GM10248 (cell line): ENCODE measurements at regions not wholly inside any gene's neighbourhood (a gene's known extent, or its start where the extent isn't known, plus 50 kb on each side); places are given as distances from the start of the nearest gene placed in this dataset.
"Not testable (repeated sequence)": the region's sequence is repeated elsewhere in the genome, so short reads cannot be mapped to it uniquely, and the experiment has no call there.

Experiments used
- CTCF ChIA-PET: fragments of 300-600 bp; sonication (Branson Sonifier 250); formaldehyde crosslinking; extraction: SDS; loops from one replicate; lab custom pipeline; 2021; ENCODE audit warnings: antibody characterized with exemption; lab: Yijun Ruan, JAX
- POLR2A ChIA-PET: fragments of 350-650 bp; sonication (Branson Sonifier 250); formaldehyde crosslinking; extraction: SDS; loops from one replicate; lab custom pipeline; 2020; ENCODE audit warnings: antibody characterized with exemption; lab: Yijun Ruan, JAX
- DNase-seq: peaks from one replicate; pipeline ENCODE4 v3.0.0; 2012; ENCODE audit errors: extremely low spot score
- CTCF ChIP-seq: IDR thresholded peaks from 2 replicates; pipeline ENCODE4 v1.5.1; 2012; ENCODE audit warnings: mild to moderate bottlenecking, low read depth; ENCODE audit errors: extremely low read depth, missing control alignments, control extremely low read depth

GRCh38 chr5:174575043-174575442 is 149.3 kb upstream of the MSX2 start:
- ChIA-PET POLR2A (no interaction called here), CTCF (interaction anchor here (2.0 kb wide), 1 partner anchor 11 kb away, joined by 4 read pairs; no protein-coding TSS in a partner anchor)
- no peak for DNase-seq
- TF ChIP-seq CTCF, result no peak

GRCh38 chr5:174576042-174576441 is 148.3 kb upstream of the MSX2 start:
- TF ChIP-seq CTCF, result no peak
- ChIA-PET CTCF (interaction anchor here (2.0 kb wide), 1 partner anchor 10 kb away, joined by 4 read pairs; no protein-coding TSS in a partner anchor), POLR2A (no interaction called here)
- DNase-seq, result no peak

- POLR2A ChIA-PET, result no interaction called here
- TF ChIP-seq CTCF, result peak; percentile 2
- DNase-seq, result no peak
- CTCF ChIA-PET, result interaction anchor here (1.2 kb wide), 1 partner anchor 213 kb away, joined by 3 read pairs; no protein-coding TSS in a partner anchor
These were observed 142.9 kb upstream of the MSX2 start for GRCh38 chr5:174581479-174581878.

- no peak for TF ChIP-seq CTCF
- CTCF ChIA-PET, result no interaction called here
- POLR2A ChIA-PET, result no interaction called here
- DNase-seq, result no peak
These were observed 142.5 kb upstream of the MSX2 start for GRCh38 chr5:174581894-174582293.

GRCh38 chr5:174583071-174583470 is 141.3 kb upstream of the MSX2 start:
- ChIA-PET POLR2A (no interaction called here), CTCF (no interaction called here)
- no peak for TF ChIP-seq CTCF
- no peak for DNase-seq

GRCh38 chr5:174585472-174585871 is 138.9 kb upstream of the MSX2 start:
- no peak for TF ChIP-seq CTCF
- ChIA-PET CTCF (interaction anchor here (1.4 kb wide), 1 partner anchor 10 kb away, joined by 4 read pairs; no protein-coding TSS in a partner anchor), POLR2A (no interaction called here)
- DNase-seq, result no peak

GRCh38 chr5:174586163-174586562 is 138.2 kb upstream of the MSX2 start:
- DNase-seq, POLR2A ChIA-PET: not testable (repeated sequence)
- CTCF ChIA-PET, result interaction anchor here (1.4 kb wide), 1 partner anchor 11 kb away, joined by 4 read pairs; no protein-coding TSS in a partner anchor
